Adrenal gland (tissue), 9 donors: ENCODE measurements at regions not wholly inside any gene's neighbourhood (a gene's known extent, or its start where the extent isn't known, plus 50 kb on each side); places are given as distances from the start of the nearest gene placed in this dataset.

ENCODE experiments used
- DNase-seq, 7 donors: peaks; one replicate each; pipeline ENCODE4 v3.0.0-alpha.2; 2019 to 2020
- H3K27ac ChIP-seq, 5 donors: fragments of 200-600 bp; sonication (generic) in 4 of 5; 1 replicate in 3 of 5; 2 replicates in 2 of 5; pipeline versions ENCODE4 v1.5.1 to v1.8.0; 2016 to 2020; ENCODE audit warnings: mild to moderate bottlenecking in 1 of 5
- H3K27me3 ChIP-seq: fragments of 200-600 bp; 2 replicates; pipeline ENCODE4 v1.8.0; 2021
- H3K36me3 ChIP-seq, 2 donors: fragments of 200-600 bp; replicated peaks in 1 of 2; 1 replicate in 1 of 2; 2 replicates in 1 of 2; pipeline versions ENCODE4 v1.5.1 to v1.8.0; 2018 to 2022
- H3K4me1 ChIP-seq, 2 donors: fragments of 200-600 bp; replicated peaks in 1 of 2; 1 replicate in 1 of 2; 2 replicates in 1 of 2; pipeline versions ENCODE4 v1.5.1 to v1.8.0; 2018 to 2021
- H3K4me3 ChIP-seq, 4 donors: fragments of 200-600 bp; sonication (generic) in 3 of 4; one replicate each; pipeline ENCODE4 v1.5.1; 2016 to 2018
- H3K9me3 ChIP-seq, 3 donors: fragments of 200-600 bp; sonication (generic) in 1 of 3; replicated peaks in 1 of 3; 1 replicate in 2 of 3; 2 replicates in 1 of 3; pipeline versions ENCODE4 v1.5.1 to v1.8.0; 2016 to 2021
- CTCF ChIP-seq, 6 experiments: fragments of 450-650 bp in 4 of 6; fragments of 200-600 bp in 2 of 6; sonication (generic) in 1 of 6; IDR thresholded peaks; 1 replicate in 5 of 6; 2 replicates in 1 of 6; pipeline versions ENCODE4 v1.5.1 to v1.8.0; 2016 to 2021; ENCODE audit warnings: antibody characterized with exemption in 6 of 6, mild to moderate bottlenecking in 2 of 6, moderate library complexity in 1 of 6
- POLR2A ChIP-seq, 2 donors: fragments of 450-650 bp; IDR thresholded peaks; one replicate each; pipeline ENCODE4 v1.6.1; 2017; ENCODE audit warnings: antibody characterized with exemption in 2 of 2, mild to moderate bottlenecking in 2 of 2, moderate library complexity in 1 of 2
- WGBS, 4 donors: extraction: QIAGEN DNeasy Blood & Tissue Kit in 2 of 4; methylation state at CpG; one replicate each; pipeline versions ENCODE4 v1.1.5 to v1.1.7; 2013 to 2017; 5-methylcytosine and 5-hydroxymethylcytosine counted together
- intact Hi-C, 2 donors: fragments of 100-400 bp; cut with DNase I; formaldehyde crosslinking; loops; one replicate each; pipeline versions ENCODE4 v1.14.1 to v1.15.0; 2022 to 2023
- donor health status: healthy with polysubstance abuse.
- donor health status: Bipolar disorder and iron deficiency.
- donor health status: DM: yes; HTN: yes; CAD: no.
- donor health status: DM: no; HTN: no; CAD: no.
- donor health status: DM: no; HTN: no; CAD: no.

GRCh38 chr17:77347544-77347943, 206.8 kb downstream of the SEC14L1 start:
- TF ChIP-seq POLR2A (IDR thresholded peaks at IDR 0.05) = no peak
- WGBS, 4 donors = 91 to 96% (median 93%) methylated on average over 4 of the region's 4 CpGs
- Histone ChIP-seq H3K36me3 (no peaks in the 10 kb centered on the region), H3K9me3 (no peaks in the 10 kb centered on the region), H3K27me3 (no peaks in the 10 kb centered on the region), H3K4me3 (no peak overlapping the region), H3K4me1 (peaks cover 22 to 31% of the 10 kb centered on the region in 2 donors), H3K27ac (no peak overlapping the region)
- no peak for DNase-seq
- intact Hi-C loops = no loop called here

GRCh38 chr17:77349976-77350830, 209.4 kb downstream of the SEC14L1 start:
- TF ChIP-seq CTCF (IDR thresholded peaks at IDR 0.05) (no peak), POLR2A (IDR thresholded peaks at IDR 0.05) (peak in 1 of 2 donors; percentile 66)
- peak overlapping the region; percentile 61 to 98 (median 85) for H3K27ac ChIP-seq
- 36 to 40% (median 39%) methylated on average over 11 to 12 of the region's 12 CpGs for WGBS, 4 donors
- H3K9me3 ChIP-seq = no peaks in the 10 kb centered on the region
- intact Hi-C loops = no loop called here
- DNase-seq = peak in 6 of 7 donors; percentile 41 to 82 (median 70)
- H3K4me3 ChIP-seq = no peak overlapping the region
- H3K4me1 ChIP-seq = peaks cover 33 to 44% of the 10 kb centered on the region in 2 donors
- H3K36me3 ChIP-seq = no peaks in the 10 kb centered on the region
- no peaks in the 10 kb centered on the region for H3K27me3 ChIP-seq

GRCh38 chr17:77352441-77352840, 211.7 kb downstream of the SEC14L1 start:
- H3K9me3 ChIP-seq = no peaks in the 10 kb centered on the region
- H3K27me3 ChIP-seq = no peaks in the 10 kb centered on the region
- H3K36me3 ChIP-seq = no peaks in the 10 kb centered on the region
- intact Hi-C loops = no loop called here
- peak overlapping the region in 4 of 5 donors; percentile 6 to 98 (median 90) for H3K27ac ChIP-seq
- no peak overlapping the region for H3K4me3 ChIP-seq
- 86 to 96% (median 90%) methylated on average over 10 of the region's 10 CpGs for WGBS, 4 donors
- peak in 4 of 7 donors; percentile 10 to 45 (median 20) for DNase-seq
- TF ChIP-seq CTCF (IDR thresholded peaks at IDR 0.05) = no peak
- TF ChIP-seq POLR2A (IDR thresholded peaks at IDR 0.05) = no peak
- H3K4me1 ChIP-seq = peaks cover 40 to 52% of the 10 kb centered on the region in 2 donors

- H3K4me1 ChIP-seq = peaks cover 40 to 52% of the 10 kb centered on the region in 2 donors
- no peaks in the 10 kb centered on the region for H3K36me3 ChIP-seq
- no peaks in the 10 kb centered on the region for H3K27me3 ChIP-seq
- 94 to 100% (median 95%) methylated on average over 6 of the region's 6 CpGs for WGBS, 4 donors
- DNase-seq = peak in 3 of 7 donors; percentile 13 to 45 (median 16)
- H3K27ac ChIP-seq = peak overlapping the region in 3 of 5 donors; percentile 85 to 98 (median 95)
- no peak overlapping the region for H3K4me3 ChIP-seq
- intact Hi-C loops = no loop called here
- no peak for TF ChIP-seq POLR2A (IDR thresholded peaks at IDR 0.05)
- TF ChIP-seq CTCF (IDR thresholded peaks at IDR 0.05) = no peak
- H3K9me3 ChIP-seq = no peaks in the 10 kb centered on the region
Measured at GRCh38 chr17:77352996-77353395, 212.2 kb downstream of the SEC14L1 start.
